Adrenal gland (tissue), 5 donors: ENCODE measurements at regions not wholly inside any gene's neighbourhood (a gene's known extent, or its start where the extent isn't known, plus 50 kb on each side); places are given as distances from the start of the nearest gene placed in this dataset.

Source experiments
- CTCF ChIP-seq, 6 experiments: fragments of 450-650 bp in 4 of 6; fragments of 200-600 bp in 2 of 6; sonication (generic) in 1 of 6; IDR thresholded peaks; 1 replicate in 5 of 6; 2 replicates in 1 of 6; pipeline versions ENCODE4 v1.5.1 to v1.8.0; 2016 to 2021; ENCODE audit warnings: antibody characterized with exemption in 6 of 6, mild to moderate bottlenecking in 2 of 6, moderate library complexity in 1 of 6
- POLR2A ChIP-seq, 2 donors: fragments of 450-650 bp; IDR thresholded peaks; one replicate each; pipeline ENCODE4 v1.6.1; 2017; ENCODE audit warnings: antibody characterized with exemption in 2 of 2, mild to moderate bottlenecking in 2 of 2, moderate library complexity in 1 of 2
- donor health status: DM: no; HTN: no; CAD: no.

GRCh38 chr6:15804164-15805154 lies 141.6 kb upstream of the DTNBP1 start:
- no peak for TF ChIP-seq CTCF (IDR thresholded peaks at IDR 0.05)
- TF ChIP-seq POLR2A (IDR thresholded peaks at IDR 0.05): no peak
